Chondrocyte (in vitro differentiated cells): ENCODE measurements at regions not wholly inside any gene's neighbourhood (a gene's known extent, or its start where the extent isn't known, plus 50 kb on each side); places are given as distances from the start of the nearest gene placed in this dataset.

Source experiments
- DNase-seq: peaks from one replicate; pipeline ENCODE4 v3.0.0; 2021; ENCODE audit warnings: mixed read lengths, low spot score
- H3K27ac Mint-ChIP-seq: one replicate; pipeline ENCODE4 v1.8.0; 2021; ENCODE audit warnings: mild to moderate bottlenecking, moderate library complexity, mixed read lengths; ENCODE audit not compliant: unreplicated experiment
- H3K27me3 Mint-ChIP-seq: 2 replicates; pipeline ENCODE4 v1.8.0; 2021; ENCODE audit warnings: low read depth, mixed read lengths
- H3K36me3 Mint-ChIP-seq: 2 replicates; pipeline ENCODE4 v1.8.0; 2021; ENCODE audit warnings: low read depth, mixed read lengths
- H3K4me1 Mint-ChIP-seq: 2 replicates; pipeline ENCODE4 v1.8.0; 2021; ENCODE audit warnings: low read depth, mild to moderate bottlenecking, mixed read lengths
- H3K4me3 Mint-ChIP-seq: one replicate; pipeline ENCODE4 v1.8.0; 2021; ENCODE audit warnings: mild to moderate bottlenecking, moderate library complexity, mixed read lengths; ENCODE audit not compliant: unreplicated experiment
- H3K9me3 Mint-ChIP-seq: 2 replicates; pipeline ENCODE4 v1.8.0; 2021; ENCODE audit warnings: low read depth, mixed read lengths
- CTCF ChIP-seq: fragments of 200-600 bp; sonication (generic); IDR thresholded peaks from 2 replicates; pipeline ENCODE4 v1.5.0; 2021; ENCODE audit warnings: antibody characterized with exemption, mild to moderate bottlenecking, moderate library complexity

GRCh38 chr20:24890286-24890685 is 58.8 kb upstream of the CST7 start:
- Mint-ChIP-seq H3K36me3 (no peaks in the 10 kb centered on the region), H3K27me3 (peaks cover 28% of the 10 kb centered on the region), H3K9me3 (no peaks in the 10 kb centered on the region), H3K4me1 (no peaks in the 10 kb centered on the region), H3K27ac (no peak overlapping the region), H3K4me3 (no peak overlapping the region)
- no peak for TF ChIP-seq CTCF
- DNase-seq = no peak

DNA sequence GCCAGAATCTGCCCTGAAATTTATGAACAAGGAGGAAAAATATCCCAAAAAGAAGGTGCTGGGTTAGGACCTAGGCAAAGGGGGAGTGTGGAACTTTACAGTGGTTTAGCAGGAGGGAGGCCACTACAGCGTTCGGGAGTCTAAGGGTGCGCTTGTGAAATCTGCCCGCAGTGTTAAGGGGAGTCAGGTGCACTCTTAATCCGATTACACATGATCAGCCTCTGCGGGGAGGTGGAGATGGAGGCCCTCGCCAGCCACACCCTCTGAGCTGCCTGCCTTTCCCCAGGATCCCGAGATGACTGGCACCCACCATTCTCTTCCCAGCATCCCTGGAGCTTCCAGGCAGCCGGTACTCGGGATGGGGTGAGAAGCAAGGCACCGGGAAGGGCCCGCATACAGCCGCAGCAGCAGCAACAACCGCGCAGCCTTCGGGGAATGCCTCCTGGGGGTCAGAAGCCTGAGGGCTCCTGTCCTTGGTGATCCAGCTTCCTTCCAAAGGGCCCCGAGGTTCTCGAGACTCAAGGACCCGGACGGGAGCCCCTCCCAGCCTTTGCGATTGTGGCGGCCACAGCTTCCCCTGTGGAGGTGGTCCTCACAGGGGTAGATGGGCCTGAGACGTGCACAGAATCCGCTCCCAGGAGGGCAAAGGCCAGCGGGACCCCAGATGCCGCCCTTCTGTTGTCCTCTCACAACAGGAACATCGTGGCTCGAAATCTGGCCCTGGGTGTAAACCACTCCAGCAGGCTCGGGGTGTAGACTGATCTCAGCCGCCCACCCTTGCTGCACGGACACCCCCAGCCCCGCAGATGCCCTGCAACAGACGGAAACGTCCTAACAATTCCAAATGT is 57.3 kb upstream of the CST7 start:
- H3K36me3 Mint-ChIP-seq = no peaks in the 10 kb centered on the region
- H3K9me3 Mint-ChIP-seq = no peaks in the 10 kb centered on the region
- H3K4me1 Mint-ChIP-seq = no peaks in the 10 kb centered on the region
- H3K4me3 Mint-ChIP-seq = no peak overlapping the region
- peaks cover 27% of the 10 kb centered on the region for H3K27me3 Mint-ChIP-seq
- H3K27ac Mint-ChIP-seq = no peak overlapping the region
- DNase-seq = no peak
- no peak for TF ChIP-seq CTCF

GRCh38 chr20:24892522-24892921 is 56.5 kb upstream of the CST7 start:
- no peak for DNase-seq
- no peak for TF ChIP-seq CTCF
- peaks cover 28% of the 10 kb centered on the region for H3K27me3 Mint-ChIP-seq
- no peak overlapping the region for H3K27ac Mint-ChIP-seq
- H3K4me3 Mint-ChIP-seq = no peak overlapping the region
- H3K4me1 Mint-ChIP-seq = no peaks in the 10 kb centered on the region
- no peaks in the 10 kb centered on the region for H3K36me3 Mint-ChIP-seq
- no peaks in the 10 kb centered on the region for H3K9me3 Mint-ChIP-seq

- H3K4me3 Mint-ChIP-seq = no peak overlapping the region
- H3K36me3 Mint-ChIP-seq = no peaks in the 10 kb centered on the region
- no peaks in the 10 kb centered on the region for H3K9me3 Mint-ChIP-seq
- no peaks in the 10 kb centered on the region for H3K4me1 Mint-ChIP-seq
- no peak overlapping the region for H3K27ac Mint-ChIP-seq
- DNase-seq = no peak
- peaks cover 24% of the 10 kb centered on the region for H3K27me3 Mint-ChIP-seq
- TF ChIP-seq CTCF = no peak
Observed at GRCh38 chr20:24892931-24893330, 56.1 kb upstream of the CST7 start.

DNA sequence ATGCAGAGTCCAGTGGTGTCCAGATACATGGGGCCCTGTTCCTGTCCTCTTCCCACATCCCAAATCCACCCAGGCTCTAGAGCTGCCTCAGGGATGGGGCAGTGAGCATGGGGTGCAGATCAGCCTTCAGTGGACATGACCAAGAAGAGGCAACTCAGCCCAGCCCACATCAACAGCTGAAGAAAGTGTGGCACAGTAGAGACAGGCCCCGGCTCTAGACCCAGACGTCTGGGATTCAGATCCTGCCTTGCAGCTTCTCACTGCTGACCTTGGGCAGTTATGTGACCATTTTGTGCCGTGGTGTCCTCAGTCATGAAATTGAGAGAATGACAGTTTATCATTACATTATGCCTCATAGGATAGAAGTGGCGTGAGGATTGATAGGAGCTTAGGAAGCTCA is 54.6 kb upstream of the CST7 start:
- peaks cover 16% of the 10 kb centered on the region for H3K27me3 Mint-ChIP-seq
- peaks cover 10% of the 10 kb centered on the region for H3K9me3 Mint-ChIP-seq
- H3K36me3 Mint-ChIP-seq = no peaks in the 10 kb centered on the region
- H3K27ac Mint-ChIP-seq = no peak overlapping the region
- no peak for DNase-seq
- no peak for TF ChIP-seq CTCF
- H3K4me1 Mint-ChIP-seq = no peaks in the 10 kb centered on the region
- H3K4me3 Mint-ChIP-seq = no peak overlapping the region
